ENCODE measurements at regions not wholly inside any gene's neighbourhood (a gene's known extent, or its start where the extent isn't known, plus 50 kb on each side); places are given as distances from the start of the nearest gene placed in this dataset.
"Not testable (repeated sequence)": the region's sequence is repeated elsewhere in the genome, so short reads cannot be mapped to it uniquely, and the experiment has no call there.

GRCh38 chr2:131673400-131674173 lies 145.9 kb downstream of the CCDC74A start:
- DNase-seq: no peak

- no peak for DNase-seq
Measured at GRCh38 chr2:131674174-131674507, 146.5 kb downstream of the CCDC74A start.

- DNase-seq: not testable (repeated sequence)
Measured at GRCh38 chr2:131681611-131682121, 154.0 kb downstream of the CCDC74A start.

GRCh38 chr2:131682122-131682944 lies 154.6 kb downstream of the CCDC74A start:
- peak; percentile 37 for DNase-seq

GRCh38 chr2:131682945-131683330 lies 155.2 kb downstream of the CCDC74A start:
- not testable (repeated sequence) for DNase-seq

GRCh38 chr2:131684631-131685316 lies 157.1 kb downstream of the CCDC74A start:
- not testable (repeated sequence) for DNase-seq

- DNase-seq: not testable (repeated sequence)
Measured at GRCh38 chr2:131686164-131686893, 158.6 kb downstream of the CCDC74A start.

GRCh38 chr2:131686894-131687238 lies 159.2 kb downstream of the CCDC74A start:
- DNase-seq: not testable (repeated sequence)

GRCh38 chr2:131689066-131689465 lies 161.4 kb downstream of the CCDC74A start:
- DNase-seq: not testable (repeated sequence)

- DNase-seq: not testable (repeated sequence)
Measured at GRCh38 chr2:131711268-131711667, 183.6 kb downstream of the CCDC74A start.

GRCh38 chr2:131717907-131718306 lies 190.2 kb downstream of the CCDC74A start:
- DNase-seq: not testable (repeated sequence)

- DNase-seq: not testable (repeated sequence)
Measured at GRCh38 chr2:131721163-131721562, 193.5 kb downstream of the CCDC74A start.

GRCh38 chr2:131722256-131722655 lies 194.6 kb downstream of the CCDC74A start:
- not testable (repeated sequence) for DNase-seq

GRCh38 chr2:131724019-131724418 lies 196.3 kb downstream of the CCDC74A start:
- no peak for DNase-seq

GRCh38 chr2:131728451-131728850 lies 200.8 kb downstream of the CCDC74A start:
- DNase-seq: not testable (repeated sequence)

- not testable (repeated sequence) for DNase-seq
Measured at GRCh38 chr2:131733530-131733929, 205.8 kb downstream of the CCDC74A start.

- not testable (repeated sequence) for DNase-seq
Measured at GRCh38 chr2:131736406-131736805, 208.7 kb downstream of the CCDC74A start.

GRCh38 chr2:131738533-131738932 lies 210.8 kb downstream of the CCDC74A start:
- not testable (repeated sequence) for DNase-seq

- not testable (repeated sequence) for DNase-seq
Measured at GRCh38 chr2:131738996-131739434, 211.3 kb downstream of the CCDC74A start.

- no peak for DNase-seq
Measured at GRCh38 chr2:131753640-131754561, 226.2 kb downstream of the CCDC74A start.

Measured in SIG-M5 (cell line).